NOMO-1 (cell line): ENCODE measurements at regions not wholly inside any gene's neighbourhood (a gene's known extent, or its start where the extent isn't known, plus 50 kb on each side); places are given as distances from the start of the nearest gene placed in this dataset.
"Not testable (repeated sequence)": the region's sequence is repeated elsewhere in the genome, so short reads cannot be mapped to it uniquely, and the experiment has no call there.

Experiments used
- DNase-seq, 2 experiments: peaks; one replicate each; lab custom pipeline; 2025; ENCODE audit not compliant: unreplicated experiment in 2 of 2; lab: John Stamatoyannopoulos, UW

GRCh38 chr2:31813016-31813415 lies 197.8 kb downstream of the MEMO1 start:
- no peak for DNase-seq

- peak; percentile 28 to 78 for DNase-seq
Measured at GRCh38 chr2:31812051-31812798, 198.6 kb downstream of the MEMO1 start.

- DNase-seq: no peak
Measured at GRCh38 chr2:31811482-31811881, 199.3 kb downstream of the MEMO1 start.

- DNase-seq: no peak
Measured at GRCh38 chr2:31810200-31810917, 200.4 kb downstream of the MEMO1 start.

- no peak for DNase-seq
Measured at GRCh38 chr2:31805688-31806087, 205.1 kb downstream of the MEMO1 start.

- DNase-seq: not testable (repeated sequence)
Measured at GRCh38 chr2:31803481-31804153, 207.2 kb downstream of the MEMO1 start.

- DNase-seq: no peak
Measured at GRCh38 chr2:31802711-31803110, 208.1 kb downstream of the MEMO1 start.

- not testable (repeated sequence) for DNase-seq
Measured at GRCh38 chr2:31799282-31799681, 211.5 kb downstream of the MEMO1 start.

- DNase-seq: no peak
Measured at GRCh38 chr2:31788273-31788672, 207.5 kb upstream of the SRD5A2 start.

- no peak for DNase-seq
Measured at GRCh38 chr2:31785876-31786275, 205.1 kb upstream of the SRD5A2 start.

- DNase-seq: no peak
Measured at GRCh38 chr2:31784868-31785267, 204.1 kb upstream of the SRD5A2 start.

- not testable (repeated sequence) for DNase-seq
Measured at GRCh38 chr2:31783446-31784091, 202.8 kb upstream of the SRD5A2 start.

GRCh38 chr2:31778153-31778552 lies 197.4 kb upstream of the SRD5A2 start:
- DNase-seq: no peak

GRCh38 chr2:31770741-31771140 lies 190.0 kb upstream of the SRD5A2 start:
- DNase-seq: no peak

GRCh38 chr2:31765078-31765945 lies 184.6 kb upstream of the SRD5A2 start:
- DNase-seq: no peak

- DNase-seq: no peak
Measured at GRCh38 chr2:31764169-31764568, 183.4 kb upstream of the SRD5A2 start.

GRCh38 chr2:31762085-31762484 lies 181.3 kb upstream of the SRD5A2 start:
- DNase-seq: no peak

GRCh38 chr2:31757351-31757750 lies 176.6 kb upstream of the SRD5A2 start:
- not testable (repeated sequence) for DNase-seq

GRCh38 chr2:31748746-31749145 lies 168.0 kb upstream of the SRD5A2 start:
- not testable (repeated sequence) for DNase-seq

GRCh38 chr2:31748041-31748440 lies 167.3 kb upstream of the SRD5A2 start:
- DNase-seq: no peak
